Fibroblast of lung (primary cell): ENCODE measurements at regions not wholly inside any gene's neighbourhood (a gene's known extent, or its start where the extent isn't known, plus 50 kb on each side); places are given as distances from the start of the nearest gene placed in this dataset.

Experiments used
- DNase-seq, 2 donors: peaks; one replicate each; pipeline versions ENCODE4 v3.0.0 to v3.0.0-alpha.2; 2010; ENCODE audit warnings: low read depth in 2 of 2
- H2AFZ ChIP-seq: 2 replicates; pipeline ENCODE4 v1.5.1; 2012; ENCODE audit warnings: low read length, control low read depth, inconsistent platforms
- H3K27ac ChIP-seq: 2 replicates; pipeline ENCODE4 v1.5.1; 2011; ENCODE audit warnings: low read length, control low read depth; ENCODE audit not compliant: insufficient read depth
- H3K27me3 ChIP-seq: 2 replicates; pipeline ENCODE4 v1.5.1; 2011; ENCODE audit warnings: mild to moderate bottlenecking, low read length; ENCODE audit not compliant: control insufficient read depth, insufficient read depth
- H3K36me3 ChIP-seq: 2 replicates; pipeline ENCODE4 v1.5.1; 2011; ENCODE audit warnings: low read length; ENCODE audit not compliant: control insufficient read depth, insufficient read depth
- H3K4me1 ChIP-seq: 2 replicates; pipeline ENCODE4 v1.5.1; 2011; ENCODE audit warnings: low read length; ENCODE audit not compliant: control insufficient read depth, insufficient read depth; ENCODE audit errors: extremely low read depth
- H3K4me2 ChIP-seq: 2 replicates; pipeline ENCODE4 v1.5.1; 2011; ENCODE audit warnings: low read length, control low read depth; ENCODE audit not compliant: insufficient read depth; ENCODE audit errors: extremely low read depth
- H3K4me3 ChIP-seq, 4 experiments: fragments of 200-600 bp in 1 of 4; sonication (generic) in 1 of 4; replicated peaks in 1 of 4; 2 replicates each; pipeline ENCODE4 v1.5.1; 2011 to 2016; ENCODE audit warnings: low read length in 4 of 4, low read depth in 3 of 4, mild to moderate bottlenecking in 3 of 4, control low read depth in 2 of 4, inconsistent platforms in 1 of 4, mixed read lengths in 1 of 4; ENCODE audit not compliant: insufficient read depth in 1 of 4; ENCODE audit errors: control extremely low read depth in 1 of 4
- H3K79me2 ChIP-seq: 2 replicates; pipeline ENCODE4 v1.5.1; 2012; ENCODE audit warnings: mild to moderate bottlenecking, low read length, inconsistent platforms; ENCODE audit not compliant: control insufficient read depth, insufficient read depth
- H3K9ac ChIP-seq: 2 replicates; pipeline ENCODE4 v1.5.1; 2011; ENCODE audit warnings: mild to moderate bottlenecking, low read length, control low read depth; ENCODE audit not compliant: insufficient read depth
- H3K9me3 ChIP-seq: 2 replicates; pipeline ENCODE4 v1.5.1; 2012; ENCODE audit warnings: low read depth, low read length; ENCODE audit not compliant: control insufficient read depth, insufficient read depth
- H4K20me1 ChIP-seq: 2 replicates; pipeline ENCODE4 v1.5.1; 2011; ENCODE audit warnings: low read length; ENCODE audit not compliant: control insufficient read depth, insufficient read depth; ENCODE audit errors: extremely low read depth
- EZH2 ChIP-seq: IDR thresholded peaks from 2 replicates; pipeline ENCODE4 v1.5.1; 2012; ENCODE audit warnings: low read length, control low read depth, mild to moderate bottlenecking; ENCODE audit errors: missing control alignments
- TF ChIP-seq, protein P1 (sequence below), 2 donors: IDR thresholded peaks in 1 of 2; conservative IDR thresholded peaks in 1 of 2; 1 replicate in 1 of 2; 2 replicates in 1 of 2; pipeline ENCODE4 v1.5.1; 2011 to 2012; ENCODE audit warnings: low read length in 2 of 2, control low read depth in 1 of 2, inconsistent platforms in 1 of 2, low read depth in 1 of 2, mild to moderate bottlenecking in 1 of 2

DNA sequence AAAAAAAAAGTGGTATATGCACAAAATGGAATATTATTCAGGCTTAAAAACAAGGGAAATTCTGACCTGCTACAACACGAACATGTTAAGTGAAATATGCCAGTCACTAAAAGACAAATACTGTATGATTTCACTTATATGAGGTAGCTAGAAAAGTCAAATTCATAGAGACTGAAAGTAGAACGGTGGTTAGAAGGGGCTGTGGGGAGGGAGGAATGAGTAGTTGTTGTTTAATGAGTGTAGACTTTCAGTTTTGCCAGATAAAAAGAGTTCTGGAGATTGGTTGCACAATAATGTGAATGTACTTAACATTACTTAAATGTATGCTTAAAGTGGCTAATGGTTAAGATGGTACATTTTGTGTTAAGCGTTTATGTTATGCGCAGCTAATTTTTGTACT is 79.5 kb upstream of the IL12B start:
- Histone ChIP-seq H3K4me1 (no peaks in the 10 kb centered on the region), H3K9ac (no peak overlapping the region), H3K36me3 (no peaks in the 10 kb centered on the region), H2AFZ (no peak overlapping the region), H3K4me3 (no peak overlapping the region), H3K4me2 (no peak overlapping the region), H3K27ac (no peak overlapping the region), H3K79me2 (no peaks in the 10 kb centered on the region), H3K9me3 (no peaks in the 10 kb centered on the region), H4K20me1 (no peaks in the 10 kb centered on the region), H3K27me3 (no peaks in the 10 kb centered on the region)
- no peak for TF ChIP-seq EZH2
- TF ChIP-seq, protein P1, sequence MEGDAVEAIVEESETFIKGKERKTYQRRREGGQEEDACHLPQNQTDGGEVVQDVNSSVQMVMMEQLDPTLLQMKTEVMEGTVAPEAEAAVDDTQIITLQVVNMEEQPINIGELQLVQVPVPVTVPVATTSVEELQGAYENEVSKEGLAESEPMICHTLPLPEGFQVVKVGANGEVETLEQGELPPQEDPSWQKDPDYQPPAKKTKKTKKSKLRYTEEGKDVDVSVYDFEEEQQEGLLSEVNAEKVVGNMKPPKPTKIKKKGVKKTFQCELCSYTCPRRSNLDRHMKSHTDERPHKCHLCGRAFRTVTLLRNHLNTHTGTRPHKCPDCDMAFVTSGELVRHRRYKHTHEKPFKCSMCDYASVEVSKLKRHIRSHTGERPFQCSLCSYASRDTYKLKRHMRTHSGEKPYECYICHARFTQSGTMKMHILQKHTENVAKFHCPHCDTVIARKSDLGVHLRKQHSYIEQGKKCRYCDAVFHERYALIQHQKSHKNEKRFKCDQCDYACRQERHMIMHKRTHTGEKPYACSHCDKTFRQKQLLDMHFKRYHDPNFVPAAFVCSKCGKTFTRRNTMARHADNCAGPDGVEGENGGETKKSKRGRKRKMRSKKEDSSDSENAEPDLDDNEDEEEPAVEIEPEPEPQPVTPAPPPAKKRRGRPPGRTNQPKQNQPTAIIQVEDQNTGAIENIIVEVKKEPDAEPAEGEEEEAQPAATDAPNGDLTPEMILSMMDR (conservative IDR thresholded peaks at IDR 0.05 in 1 of 2, IDR thresholded peaks at IDR 0.05 in 1 of 2; ENCODE audit: low read depth in 1 of 2, low read length in 2 of 2), result no peak
- DNase-seq, result no peak

DNA sequence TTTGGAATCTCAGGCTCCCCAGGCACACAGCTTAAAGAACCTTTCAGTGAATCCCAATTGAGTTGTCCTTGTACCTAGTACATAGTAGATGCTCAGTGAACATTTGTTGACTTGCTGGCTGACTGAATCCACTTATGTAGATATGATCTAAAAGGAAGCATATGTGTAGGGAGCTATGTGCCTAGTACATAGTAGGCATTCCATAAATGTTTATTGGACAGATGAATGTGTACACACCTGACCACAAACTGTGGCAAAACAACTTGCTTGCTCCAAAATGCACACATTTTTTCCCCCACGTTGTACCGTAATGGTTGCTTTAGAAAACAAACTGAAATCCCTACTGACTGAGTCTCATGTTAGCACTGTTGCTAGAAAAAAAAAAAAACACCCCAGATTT is 80.2 kb upstream of the IL12B start:
- H3K4me3 ChIP-seq, result no peak overlapping the region
- no peak overlapping the region for H3K4me2 ChIP-seq
- H3K4me1 ChIP-seq, result no peaks in the 10 kb centered on the region
- H3K9ac ChIP-seq, result no peak overlapping the region
- no peak overlapping the region for H2AFZ ChIP-seq
- H3K79me2 ChIP-seq, result no peaks in the 10 kb centered on the region
- no peak overlapping the region for H3K27ac ChIP-seq
- TF ChIP-seq EZH2, result no peak
- TF ChIP-seq, protein P1 (conservative IDR thresholded peaks at IDR 0.05 in 1 of 2, IDR thresholded peaks at IDR 0.05 in 1 of 2; ENCODE audit: low read depth in 1 of 2, low read length in 2 of 2), result no peak
- H3K36me3 ChIP-seq, result no peaks in the 10 kb centered on the region
- no peaks in the 10 kb centered on the region for H3K27me3 ChIP-seq
- DNase-seq, result peak in 1 of 2 donors; percentile 17
- H3K9me3 ChIP-seq, result no peaks in the 10 kb centered on the region
- no peaks in the 10 kb centered on the region for H4K20me1 ChIP-seq

DNA sequence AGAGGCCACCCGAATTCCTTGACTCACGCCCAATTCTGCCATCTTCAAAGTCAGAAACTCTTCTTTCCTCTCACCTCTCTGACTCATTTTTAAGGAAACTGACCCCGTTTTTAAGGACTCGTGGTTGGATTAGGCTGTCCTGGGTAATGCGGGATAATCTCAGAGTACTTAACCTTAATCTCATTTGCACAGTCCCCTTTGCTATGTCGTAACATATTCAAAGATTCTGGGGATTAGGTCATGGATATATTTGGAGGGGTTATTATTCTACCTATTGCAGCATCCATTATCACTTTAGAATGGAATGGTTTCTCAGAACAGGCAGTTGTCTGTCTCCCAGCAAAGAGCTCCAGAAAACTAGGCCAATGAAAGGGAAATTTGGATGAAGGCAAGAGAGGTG is 80.8 kb upstream of the IL12B start:
- no peaks in the 10 kb centered on the region for H4K20me1 ChIP-seq
- no peaks in the 10 kb centered on the region for H3K9me3 ChIP-seq
- H3K4me2 ChIP-seq, result no peak overlapping the region
- H3K27me3 ChIP-seq, result no peaks in the 10 kb centered on the region
- H3K4me3 ChIP-seq, result no peak overlapping the region
- DNase-seq, result no peak
- no peak overlapping the region for H3K27ac ChIP-seq
- H3K36me3 ChIP-seq, result no peaks in the 10 kb centered on the region
- H3K9ac ChIP-seq, result no peak overlapping the region
- H2AFZ ChIP-seq, result no peak overlapping the region
- H3K79me2 ChIP-seq, result no peaks in the 10 kb centered on the region
- TF ChIP-seq, protein P1 (conservative IDR thresholded peaks at IDR 0.05 in 1 of 2, IDR thresholded peaks at IDR 0.05 in 1 of 2; ENCODE audit: low read depth in 1 of 2, low read length in 2 of 2), result no peak
- TF ChIP-seq EZH2, result no peak
- H3K4me1 ChIP-seq, result no peaks in the 10 kb centered on the region
